ENCODE measurements at regions not wholly inside any gene's neighbourhood (a gene's known extent, or its start where the extent isn't known, plus 50 kb on each side); places are given as distances from the start of the nearest gene placed in this dataset.

DNA sequence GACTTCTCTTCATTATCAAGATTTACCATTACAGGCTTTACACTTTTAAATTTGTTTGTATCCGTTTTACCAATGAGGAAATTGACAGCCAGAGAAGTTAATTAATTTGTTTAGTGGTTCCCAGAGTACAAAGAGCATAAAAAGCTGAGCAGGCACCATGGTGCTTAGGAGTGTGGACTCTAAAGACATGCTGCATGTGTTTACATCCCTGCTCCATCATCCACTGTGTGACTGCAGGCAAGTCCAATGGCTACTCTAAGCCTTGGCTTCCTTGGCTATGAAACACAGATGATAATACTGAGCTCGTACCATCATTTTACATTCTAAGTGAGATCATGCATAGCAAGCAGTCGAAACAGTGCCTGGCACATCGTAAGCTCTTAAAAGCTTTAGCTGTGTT is 108.0 kb upstream of the SLC35G4 start:
- CTCF ChIA-PET = interaction anchor here (0.6 to 1.2 kb wide), 2 partner anchors 10 to 395 kb away, joined by 3 to 4 read pairs; no protein-coding TSS in a partner anchor
- H3K27me3 Mint-ChIP-seq = no peaks in the 10 kb centered on the region
- no peaks in the 10 kb centered on the region for H3K36me3 Mint-ChIP-seq (ENCODE audit: low read depth)
- no peak overlapping the region for H3K4me3 Mint-ChIP-seq
- DNase-seq (no peak), ATAC-seq (ENCODE audit: poor library complexity) (no peak)
- H3K4me1 ChIP-seq (ENCODE audit: insufficient read depth, low read length) = no peaks in the 10 kb centered on the region
- TF ChIP-seq, protein P1, sequence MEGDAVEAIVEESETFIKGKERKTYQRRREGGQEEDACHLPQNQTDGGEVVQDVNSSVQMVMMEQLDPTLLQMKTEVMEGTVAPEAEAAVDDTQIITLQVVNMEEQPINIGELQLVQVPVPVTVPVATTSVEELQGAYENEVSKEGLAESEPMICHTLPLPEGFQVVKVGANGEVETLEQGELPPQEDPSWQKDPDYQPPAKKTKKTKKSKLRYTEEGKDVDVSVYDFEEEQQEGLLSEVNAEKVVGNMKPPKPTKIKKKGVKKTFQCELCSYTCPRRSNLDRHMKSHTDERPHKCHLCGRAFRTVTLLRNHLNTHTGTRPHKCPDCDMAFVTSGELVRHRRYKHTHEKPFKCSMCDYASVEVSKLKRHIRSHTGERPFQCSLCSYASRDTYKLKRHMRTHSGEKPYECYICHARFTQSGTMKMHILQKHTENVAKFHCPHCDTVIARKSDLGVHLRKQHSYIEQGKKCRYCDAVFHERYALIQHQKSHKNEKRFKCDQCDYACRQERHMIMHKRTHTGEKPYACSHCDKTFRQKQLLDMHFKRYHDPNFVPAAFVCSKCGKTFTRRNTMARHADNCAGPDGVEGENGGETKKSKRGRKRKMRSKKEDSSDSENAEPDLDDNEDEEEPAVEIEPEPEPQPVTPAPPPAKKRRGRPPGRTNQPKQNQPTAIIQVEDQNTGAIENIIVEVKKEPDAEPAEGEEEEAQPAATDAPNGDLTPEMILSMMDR (IDR thresholded peaks at IDR 0.05) = no peak
- intact Hi-C loops (cut with DNase I, micrococcal nuclease) = no loop called here
- no peaks in the 10 kb centered on the region for H3K27me3 ChIP-seq (ENCODE audit: control insufficient read depth in 1 of 2, insufficient read depth in 2 of 2, low read length in 2 of 2)
- no peak overlapping the region for H3K4me3 ChIP-seq (ENCODE audit: low read length)
- peaks cover 0 to 5% of the 10 kb centered on the region in 2 experiments for H3K9me3 ChIP-seq (ENCODE audit: control insufficient read depth in 1 of 2, insufficient read depth in 1 of 2, low read length in 2 of 2)
- no peaks in the 10 kb centered on the region for H3K9me3 Mint-ChIP-seq
- H3K27ac Mint-ChIP-seq = no peak overlapping the region
- POLR2A ChIA-PET = no interaction called here
- H3K27ac ChIP-seq (ENCODE audit: low read depth in 1 of 2, low read length in 2 of 2) = no peak overlapping the region
- no peaks in the 10 kb centered on the region for H3K4me1 Mint-ChIP-seq (ENCODE audit: low read depth)
- H3K36me3 ChIP-seq (ENCODE audit: insufficient read depth, low read length) = no peaks in the 10 kb centered on the region

DNA sequence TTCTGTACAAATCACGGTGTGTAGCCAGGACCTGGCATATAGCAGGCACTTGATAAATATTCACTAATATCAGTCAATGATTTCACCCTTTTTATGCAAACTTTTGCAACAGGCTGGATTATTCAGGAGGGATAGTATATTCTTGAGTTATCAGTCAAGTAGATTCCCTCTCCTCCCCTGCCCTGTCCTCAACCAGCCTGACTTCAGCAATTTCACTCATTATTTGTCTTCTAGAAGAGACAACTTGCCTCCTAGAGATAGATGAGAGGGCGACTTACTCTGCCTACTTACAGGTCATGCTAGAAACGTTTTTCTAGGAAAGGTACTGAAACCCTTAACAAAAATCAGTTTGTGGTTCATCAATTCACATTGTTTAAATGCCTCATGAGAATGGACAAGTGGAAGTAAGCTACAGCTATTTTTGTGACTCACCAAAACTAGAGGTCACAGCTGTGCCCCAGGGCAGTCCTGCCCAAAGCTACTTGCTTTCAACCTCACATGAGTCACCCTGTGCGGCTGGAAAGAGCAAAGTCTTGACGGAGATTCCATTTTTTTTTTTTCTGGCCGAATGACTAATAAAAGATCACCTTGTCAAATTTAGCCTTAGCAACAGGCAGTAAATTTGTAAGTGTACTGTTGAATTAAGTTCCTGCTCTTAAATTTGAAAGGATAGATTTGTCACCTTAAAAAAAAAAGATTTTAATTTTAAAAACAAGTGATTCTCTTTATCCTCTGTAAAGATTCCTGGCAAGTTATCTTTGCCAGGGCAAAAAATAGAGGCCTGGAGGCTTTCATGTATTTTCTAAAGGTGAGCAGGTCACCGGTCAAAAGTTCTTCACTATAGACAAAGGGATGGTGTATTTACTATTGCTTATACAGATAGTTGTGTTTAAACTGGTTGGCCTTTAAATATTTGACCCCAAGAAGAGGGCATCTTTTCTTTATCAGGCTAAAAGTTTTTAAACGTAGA is 109.0 kb upstream of the SLC35G4 start:
- intact Hi-C loops (cut with DNase I, micrococcal nuclease) = no loop called here
- no peaks in the 10 kb centered on the region for H3K36me3 ChIP-seq (ENCODE audit: insufficient read depth, low read length)
- Mint-ChIP-seq H3K9me3 (no peaks in the 10 kb centered on the region), H3K27me3 (no peaks in the 10 kb centered on the region), H3K4me3 (no peak overlapping the region), H3K36me3 (ENCODE audit: low read depth) (no peaks in the 10 kb centered on the region), H3K4me1 (ENCODE audit: low read depth) (no peaks in the 10 kb centered on the region), H3K27ac (no peak overlapping the region)
- DNase-seq (no peak), ATAC-seq (ENCODE audit: poor library complexity) (no peak)
- CTCF ChIA-PET = interaction anchor here (0.6 kb wide), 1 partner anchor 394 kb away, joined by 3 read pairs; no protein-coding TSS in a partner anchor
- peaks cover 0 to 5% of the 10 kb centered on the region in 2 experiments for H3K9me3 ChIP-seq (ENCODE audit: control insufficient read depth in 1 of 2, insufficient read depth in 1 of 2, low read length in 2 of 2)
- no peak overlapping the region for H3K27ac ChIP-seq (ENCODE audit: low read depth in 1 of 2, low read length in 2 of 2)
- H3K4me1 ChIP-seq (ENCODE audit: insufficient read depth, low read length) = no peaks in the 10 kb centered on the region
- H3K27me3 ChIP-seq (ENCODE audit: control insufficient read depth in 1 of 2, insufficient read depth in 2 of 2, low read length in 2 of 2) = no peaks in the 10 kb centered on the region
- no peak overlapping the region for H3K4me3 ChIP-seq (ENCODE audit: low read length)
- TF ChIP-seq, protein P1 (IDR thresholded peaks at IDR 0.05) = no peak
- POLR2A ChIA-PET = no interaction called here

DNA sequence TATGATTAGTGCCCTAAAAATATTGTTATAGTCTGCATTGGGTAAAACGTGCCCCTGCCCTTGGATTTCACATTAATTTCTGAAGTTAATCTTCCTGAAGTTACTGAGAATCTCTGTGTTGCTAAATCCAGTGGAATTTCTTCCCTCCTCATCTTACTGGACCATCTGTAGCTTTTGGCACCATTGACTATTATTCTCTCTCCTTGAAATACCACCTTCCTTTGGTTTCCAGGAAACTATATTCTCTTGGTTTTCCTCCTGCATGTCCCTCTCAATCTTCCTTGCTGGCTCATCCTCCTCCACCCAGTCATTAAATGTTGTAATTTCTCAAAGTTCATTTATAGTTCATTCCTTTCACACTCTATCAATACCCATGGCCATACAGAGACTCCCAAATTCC is 110.6 kb upstream of the SLC35G4 start:
- Histone ChIP-seq H3K36me3 (ENCODE audit: insufficient read depth, low read length) (no peaks in the 10 kb centered on the region), H3K4me1 (ENCODE audit: insufficient read depth, low read length) (no peaks in the 10 kb centered on the region), H3K27ac (ENCODE audit: low read depth in 1 of 2, low read length in 2 of 2) (no peak overlapping the region), H3K4me3 (ENCODE audit: low read length) (no peak overlapping the region), H3K27me3 (ENCODE audit: control insufficient read depth in 1 of 2, insufficient read depth in 2 of 2, low read length in 2 of 2) (no peaks in the 10 kb centered on the region), H3K9me3 (ENCODE audit: control insufficient read depth in 1 of 2, insufficient read depth in 1 of 2, low read length in 2 of 2) (peaks cover 0 to 5% of the 10 kb centered on the region in 2 experiments)
- no peaks in the 10 kb centered on the region for H3K27me3 Mint-ChIP-seq
- intact Hi-C loops (cut with DNase I, micrococcal nuclease) = no loop called here
- H3K9me3 Mint-ChIP-seq = no peaks in the 10 kb centered on the region
- CTCF ChIA-PET = no interaction called here
- POLR2A ChIA-PET = no interaction called here
- H3K27ac Mint-ChIP-seq = no peak overlapping the region
- TF ChIP-seq, protein P1 (IDR thresholded peaks at IDR 0.05) = no peak
- no peaks in the 10 kb centered on the region for H3K4me1 Mint-ChIP-seq (ENCODE audit: low read depth)
- H3K36me3 Mint-ChIP-seq (ENCODE audit: low read depth) = no peaks in the 10 kb centered on the region
- ATAC-seq (ENCODE audit: poor library complexity) (no peak), DNase-seq (no peak)
- no peak overlapping the region for H3K4me3 Mint-ChIP-seq
